ENCODE measurements at regions not wholly inside any gene's neighbourhood (a gene's known extent, or its start where the extent isn't known, plus 50 kb on each side); places are given as distances from the start of the nearest gene placed in this dataset.
A peak's percentile ranks its signal among the peaks of the same experiment; 100 is the strongest.
"Not testable (repeated sequence)": the region's sequence is repeated elsewhere in the genome, so short reads cannot be mapped to it uniquely, and the experiment has no call there.

- DNase-seq = not testable (repeated sequence)
These were observed 168.5 kb upstream of the FAM72C start for GRCh38 chr1:144140243-144140642.

- not testable (repeated sequence) for DNase-seq
These were observed 133.2 kb upstream of the FAM72C start for GRCh38 chr1:144105006-144105405.

GRCh38 chr1:144104000-144104677, 132.4 kb upstream of the FAM72C start:
- DNase-seq = peak; percentile 87

GRCh38 chr1:144103156-144103880, 131.5 kb upstream of the FAM72C start:
- DNase-seq = peak; percentile 77

GRCh38 chr1:144102046-144102745, 130.4 kb upstream of the FAM72C start:
- not testable (repeated sequence) for DNase-seq

- no peak for DNase-seq
These were observed 129.7 kb upstream of the FAM72C start for GRCh38 chr1:144101397-144102045.

- peak; percentile 68 for DNase-seq
These were observed 105.5 kb upstream of the FAM72C start for GRCh38 chr1:144077167-144077841.

- DNase-seq = not testable (repeated sequence)
These were observed 104.9 kb upstream of the FAM72C start for GRCh38 chr1:144076646-144077045.

GRCh38 chr1:144070394-144071053, 98.7 kb upstream of the FAM72C start:
- DNase-seq = not testable (repeated sequence)

GRCh38 chr1:144067042-144067441, 95.3 kb upstream of the FAM72C start:
- not testable (repeated sequence) for DNase-seq

- not testable (repeated sequence) for DNase-seq
These were observed 94.5 kb upstream of the FAM72C start for GRCh38 chr1:144066071-144066813.

GRCh38 chr1:144065299-144066060, 93.7 kb upstream of the FAM72C start:
- DNase-seq = not testable (repeated sequence)

GRCh38 chr1:144049365-144049764, 77.6 kb upstream of the FAM72C start:
- DNase-seq = not testable (repeated sequence)

- DNase-seq = not testable (repeated sequence)
These were observed 74.9 kb upstream of the FAM72C start for GRCh38 chr1:144046645-144047044.

GRCh38 chr1:144045751-144046546, 74.2 kb upstream of the FAM72C start:
- peak; percentile 43 for DNase-seq

- not testable (repeated sequence) for DNase-seq
These were observed 70.5 kb upstream of the FAM72C start for GRCh38 chr1:144042251-144042650.

- not testable (repeated sequence) for DNase-seq
These were observed 68.5 kb upstream of the FAM72C start for GRCh38 chr1:144040293-144040692.

- DNase-seq = not testable (repeated sequence)
These were observed 62.3 kb upstream of the FAM72C start for GRCh38 chr1:144034045-144034444.

GRCh38 chr1:144031550-144031949, 59.8 kb upstream of the FAM72C start:
- not testable (repeated sequence) for DNase-seq
